ENCODE measurements at regions not wholly inside any gene's neighbourhood (a gene's known extent, or its start where the extent isn't known, plus 50 kb on each side); places are given as distances from the start of the nearest gene placed in this dataset.

- TF ChIP-seq CTCF (IDR thresholded peaks at IDR 0.05; ENCODE audit: low read depth, low read length) (no peak), MAX (IDR thresholded peaks at IDR 0.05; ENCODE audit: low read depth, low read length) (no peak), POLR2A (IDR thresholded peaks at IDR 0.05; ENCODE audit: extremely low read depth, insufficient read length) (no peak), MYC (IDR thresholded peaks at IDR 0.05; ENCODE audit: low read depth, low read length) (no peak)
- DNase-seq (ENCODE audit: low read depth): no peak
- no peak overlapping the region for H3K4me3 ChIP-seq (ENCODE audit: low read depth, low read length)
Measured at GRCh38 chr9:19648672-19649071, 140.2 kb downstream of the SLC24A2 start.

GRCh38 chr9:19643875-19644274 is 145.0 kb downstream of the SLC24A2 start:
- no peak for TF ChIP-seq CTCF (IDR thresholded peaks at IDR 0.05; ENCODE audit: low read depth, low read length)
- TF ChIP-seq MAX (IDR thresholded peaks at IDR 0.05; ENCODE audit: low read depth, low read length): no peak
- no peak for TF ChIP-seq POLR2A (IDR thresholded peaks at IDR 0.05; ENCODE audit: extremely low read depth, insufficient read length)
- no peak for TF ChIP-seq MYC (IDR thresholded peaks at IDR 0.05; ENCODE audit: low read depth, low read length)
- no peak overlapping the region for H3K4me3 ChIP-seq (ENCODE audit: low read depth, low read length)
- no peak for DNase-seq (ENCODE audit: low read depth)

GRCh38 chr9:19642256-19642655 is 146.6 kb downstream of the SLC24A2 start:
- no peak for TF ChIP-seq MYC (IDR thresholded peaks at IDR 0.05; ENCODE audit: low read depth, low read length)
- no peak overlapping the region for H3K4me3 ChIP-seq (ENCODE audit: low read depth, low read length)
- peak; percentile 37 for DNase-seq (ENCODE audit: low read depth)

GRCh38 chr9:19641046-19641445 is 147.8 kb downstream of the SLC24A2 start:
- no peak overlapping the region for H3K4me3 ChIP-seq (ENCODE audit: low read depth, low read length)
- TF ChIP-seq POLR2A (IDR thresholded peaks at IDR 0.05; ENCODE audit: extremely low read depth, insufficient read length) (no peak), MAX (IDR thresholded peaks at IDR 0.05; ENCODE audit: low read depth, low read length) (no peak), CTCF (IDR thresholded peaks at IDR 0.05; ENCODE audit: low read depth, low read length) (peak; percentile 23), MYC (IDR thresholded peaks at IDR 0.05; ENCODE audit: low read depth, low read length) (no peak)
- peak; percentile 41 for DNase-seq (ENCODE audit: low read depth)

- DNase-seq (ENCODE audit: low read depth): no peak
- H3K4me3 ChIP-seq (ENCODE audit: low read depth, low read length): no peak overlapping the region
- TF ChIP-seq CTCF (IDR thresholded peaks at IDR 0.05; ENCODE audit: low read depth, low read length): no peak
- TF ChIP-seq POLR2A (IDR thresholded peaks at IDR 0.05; ENCODE audit: extremely low read depth, insufficient read length): no peak
- no peak for TF ChIP-seq MYC (IDR thresholded peaks at IDR 0.05; ENCODE audit: low read depth, low read length)
- no peak for TF ChIP-seq MAX (IDR thresholded peaks at IDR 0.05; ENCODE audit: low read depth, low read length)
Measured at GRCh38 chr9:19640014-19640413, 148.8 kb downstream of the SLC24A2 start.

GRCh38 chr9:19637084-19637483 is 151.8 kb downstream of the SLC24A2 start:
- no peak for DNase-seq (ENCODE audit: low read depth)
- TF ChIP-seq MYC (IDR thresholded peaks at IDR 0.05; ENCODE audit: low read depth, low read length) (no peak), POLR2A (IDR thresholded peaks at IDR 0.05; ENCODE audit: extremely low read depth, insufficient read length) (no peak), MAX (IDR thresholded peaks at IDR 0.05; ENCODE audit: low read depth, low read length) (no peak)
- H3K4me3 ChIP-seq (ENCODE audit: low read depth, low read length): no peak overlapping the region

- DNase-seq (ENCODE audit: low read depth): no peak
- TF ChIP-seq POLR2A (IDR thresholded peaks at IDR 0.05; ENCODE audit: extremely low read depth, insufficient read length): no peak
- no peak for TF ChIP-seq MAX (IDR thresholded peaks at IDR 0.05; ENCODE audit: low read depth, low read length)
- no peak for TF ChIP-seq CTCF (IDR thresholded peaks at IDR 0.05; ENCODE audit: low read depth, low read length)
- no peak for TF ChIP-seq MYC (IDR thresholded peaks at IDR 0.05; ENCODE audit: low read depth, low read length)
Measured at GRCh38 chr9:19634881-19635280, 154.0 kb downstream of the SLC24A2 start.

More at GRCh38 chr9:19634881-19635280, 154.0 kb downstream of the SLC24A2 start:
- no peak overlapping the region for H3K4me3 ChIP-seq (ENCODE audit: low read depth, low read length)
